ENCODE measurements at regions not wholly inside any gene's neighbourhood (a gene's known extent, or its start where the extent isn't known, plus 50 kb on each side); places are given as distances from the start of the nearest gene placed in this dataset.

DNA sequence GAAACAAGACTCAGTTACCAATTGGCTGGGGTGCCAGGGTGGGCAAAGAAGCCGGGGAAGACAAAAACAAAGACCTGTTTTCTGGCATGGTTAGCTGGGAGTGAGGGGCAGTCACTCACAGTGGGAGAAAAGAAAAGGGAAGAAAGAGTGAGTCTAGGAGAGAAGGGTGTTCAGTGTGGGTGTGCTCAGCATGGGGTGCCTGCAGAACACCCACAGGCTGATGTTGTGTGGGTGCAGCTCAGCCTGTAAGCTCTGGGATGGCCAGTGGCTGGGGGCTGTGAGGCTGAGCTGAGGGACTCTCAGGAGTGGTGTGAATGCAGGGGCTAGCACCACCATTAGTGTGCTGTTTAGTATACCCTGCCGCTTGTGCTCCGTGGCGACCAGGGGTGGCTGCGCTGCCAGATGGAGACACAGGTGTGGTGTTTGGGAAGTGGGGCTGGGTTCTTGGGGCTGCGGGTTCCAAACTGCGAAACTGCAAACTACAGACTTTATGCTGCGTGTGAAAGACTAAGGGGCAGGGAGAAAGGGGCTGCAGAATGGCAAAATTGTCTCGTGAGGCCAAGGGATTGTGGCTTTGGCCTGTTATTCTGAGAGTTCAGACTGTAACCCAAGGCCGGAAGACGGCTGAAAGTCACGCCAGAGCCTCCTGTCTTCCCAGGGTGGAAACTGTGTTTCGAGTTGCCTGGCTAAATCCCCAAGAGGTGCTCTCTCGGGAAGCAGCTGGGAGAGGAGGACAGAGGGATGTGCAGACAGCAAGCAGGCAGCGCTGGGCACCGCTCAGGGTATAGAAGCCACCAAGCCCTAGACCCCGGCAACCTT lies 156.3 kb downstream of the TTC32 start:
- H4K20me1 ChIP-seq (ENCODE audit: insufficient read depth), result no peaks in the 10 kb centered on the region
- H3K4me3 ChIP-seq (IDR thresholded peaks at IDR 0.05; ENCODE audit: insufficient read depth, low read depth, low read length), result no peak overlapping the region
- TF ChIP-seq CTCF (conservative IDR thresholded peaks at IDR 0.05; ENCODE audit: low read depth, low read length), result no peak
- no peaks in the 10 kb centered on the region for H3K79me2 ChIP-seq (ENCODE audit: insufficient read depth, low read depth)
- no peak overlapping the region for H2AFZ ChIP-seq (ENCODE audit: low read depth)
- no peak overlapping the region for H3K27ac ChIP-seq
- H3K4me1 ChIP-seq (ENCODE audit: low read depth, poor library complexity, severe bottlenecking), result no peaks in the 10 kb centered on the region
- H3K4me2 ChIP-seq, result no peak overlapping the region
- H3K36me3 ChIP-seq (ENCODE audit: insufficient read depth), result no peaks in the 10 kb centered on the region
- no peaks in the 10 kb centered on the region for H3K27me3 ChIP-seq (ENCODE audit: insufficient read depth, low read depth)
- no peak overlapping the region for H3K9ac ChIP-seq

DNA sequence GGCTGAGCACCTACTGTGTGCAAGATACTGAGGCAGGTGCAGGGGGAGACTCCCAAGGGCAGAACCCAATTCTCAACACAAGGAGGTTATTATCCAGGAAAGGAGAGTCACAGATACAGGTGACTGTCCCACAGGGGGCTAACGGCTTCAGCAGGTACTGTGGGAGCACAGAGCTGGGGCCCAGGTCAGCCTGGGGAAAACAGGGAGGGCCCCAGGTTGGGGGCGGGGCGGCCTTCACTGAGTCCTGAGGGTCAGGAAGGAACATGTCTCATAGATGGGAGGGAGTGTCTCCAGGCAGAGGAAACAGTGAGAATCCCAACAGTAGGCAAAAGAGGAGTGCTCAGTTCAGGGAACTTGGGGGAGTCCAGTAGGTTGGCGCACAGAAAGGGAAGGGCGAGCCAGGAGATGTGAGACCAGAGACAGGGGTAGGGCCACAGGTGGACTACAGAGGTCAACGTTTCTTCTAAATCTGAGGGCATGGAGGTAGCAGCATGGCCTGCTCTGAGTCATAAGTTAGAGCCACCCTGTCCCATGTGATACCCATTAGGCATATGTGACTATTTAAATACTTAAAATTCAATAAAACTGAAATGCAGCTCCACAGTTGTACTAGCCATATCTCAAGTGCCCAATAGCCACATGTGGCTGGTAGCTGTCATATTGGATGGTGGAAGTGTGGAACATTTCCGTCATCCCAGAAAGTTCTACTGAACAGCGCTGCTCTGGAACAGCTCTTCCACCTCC lies 157.2 kb downstream of the TTC32 start:
- H3K27me3 ChIP-seq (ENCODE audit: insufficient read depth, low read depth), result no peaks in the 10 kb centered on the region
- no peaks in the 10 kb centered on the region for H3K36me3 ChIP-seq (ENCODE audit: insufficient read depth)
- no peak overlapping the region for H2AFZ ChIP-seq (ENCODE audit: low read depth)
- no peaks in the 10 kb centered on the region for H3K79me2 ChIP-seq (ENCODE audit: insufficient read depth, low read depth)
- H3K4me1 ChIP-seq (ENCODE audit: low read depth, poor library complexity, severe bottlenecking), result no peaks in the 10 kb centered on the region
- H3K9ac ChIP-seq, result no peak overlapping the region
- TF ChIP-seq CTCF (conservative IDR thresholded peaks at IDR 0.05; ENCODE audit: low read depth, low read length), result no peak
- no peak overlapping the region for H3K27ac ChIP-seq
- H4K20me1 ChIP-seq (ENCODE audit: insufficient read depth), result no peaks in the 10 kb centered on the region
- H3K4me2 ChIP-seq, result no peak overlapping the region
- H3K4me3 ChIP-seq (IDR thresholded peaks at IDR 0.05; ENCODE audit: insufficient read depth, low read depth, low read length), result no peak overlapping the region

GRCh38 chr2:19743641-19744040 lies 158.1 kb downstream of the TTC32 start:
- Histone ChIP-seq H3K36me3 (ENCODE audit: insufficient read depth) (no peaks in the 10 kb centered on the region), H2AFZ (ENCODE audit: low read depth) (no peak overlapping the region), H3K27ac (no peak overlapping the region), H3K9ac (no peak overlapping the region), H3K27me3 (ENCODE audit: insufficient read depth, low read depth) (no peaks in the 10 kb centered on the region), H3K79me2 (ENCODE audit: insufficient read depth, low read depth) (no peaks in the 10 kb centered on the region), H3K4me3 (IDR thresholded peaks at IDR 0.05; ENCODE audit: insufficient read depth, low read depth, low read length) (no peak overlapping the region), H3K4me1 (ENCODE audit: low read depth, poor library complexity, severe bottlenecking) (no peaks in the 10 kb centered on the region), H4K20me1 (ENCODE audit: insufficient read depth) (no peaks in the 10 kb centered on the region), H3K4me2 (no peak overlapping the region)
- TF ChIP-seq CTCF (conservative IDR thresholded peaks at IDR 0.05; ENCODE audit: low read depth, low read length), result no peak

DNA sequence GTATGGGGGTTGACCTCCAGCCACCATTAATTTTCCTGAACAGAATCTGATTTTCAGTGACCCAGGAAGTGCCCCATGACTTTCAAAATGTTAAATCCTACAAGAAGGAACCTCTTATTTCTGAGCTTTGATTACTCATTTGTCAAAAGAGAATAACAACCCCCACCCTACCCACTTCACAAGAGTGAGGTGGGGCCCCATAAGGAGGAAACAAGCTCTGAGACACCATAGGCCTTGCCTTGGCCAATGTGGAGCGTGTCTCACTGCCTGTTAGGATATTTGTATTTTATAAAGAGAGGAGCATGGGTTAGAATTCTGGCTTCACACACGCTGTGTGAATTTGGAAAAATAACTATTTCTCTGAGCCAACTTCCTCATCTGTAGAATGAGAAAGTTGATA lies 158.9 kb downstream of the TTC32 start:
- Histone ChIP-seq H3K27me3 (ENCODE audit: insufficient read depth, low read depth) (no peaks in the 10 kb centered on the region), H3K36me3 (ENCODE audit: insufficient read depth) (no peaks in the 10 kb centered on the region), H3K4me2 (no peak overlapping the region)

More for the DNA sequence above, 158.9 kb downstream of the TTC32 start:
- H3K9ac ChIP-seq, result no peak overlapping the region
- H2AFZ ChIP-seq (ENCODE audit: low read depth), result no peak overlapping the region
- no peak overlapping the region for H3K4me3 ChIP-seq (IDR thresholded peaks at IDR 0.05; ENCODE audit: insufficient read depth, low read depth, low read length)
- no peaks in the 10 kb centered on the region for H3K4me1 ChIP-seq (ENCODE audit: low read depth, poor library complexity, severe bottlenecking)
- H3K79me2 ChIP-seq (ENCODE audit: insufficient read depth, low read depth), result no peaks in the 10 kb centered on the region
- no peak for TF ChIP-seq CTCF (conservative IDR thresholded peaks at IDR 0.05; ENCODE audit: low read depth, low read length)
- H4K20me1 ChIP-seq (ENCODE audit: insufficient read depth), result no peaks in the 10 kb centered on the region
- H3K27ac ChIP-seq, result no peak overlapping the region

All from KMS-11 (cell line).